OCI-LY7 (cell line): ENCODE measurements at regions not wholly inside any gene's neighbourhood (a gene's known extent, or its start where the extent isn't known, plus 50 kb on each side); places are given as distances from the start of the nearest gene placed in this dataset.

Experiments used
- BruUV-seq: library from RNA; stranded (reverse); fragments of 400-500 nt; replicated peaks from 2 replicates; lab custom pipeline; 2021; lab: Mats Ljungman, UMichigan
- CTCF ChIA-PET: fragments of 300-600 bp; sonication (Branson Sonifier 250); formaldehyde crosslinking; loops from one replicate; lab custom pipeline; 2022; ENCODE audit warnings: antibody characterized with exemption; ENCODE audit not compliant: unreplicated experiment; lab: Charles Lee
- POLR2A ChIA-PET: fragments of 300-600 bp; sonication (Branson Sonifier 250); formaldehyde crosslinking; loops from one replicate; lab custom pipeline; 2022; ENCODE audit warnings: antibody characterized with exemption; lab: Charles Lee
- DNase-seq: peaks from one replicate; pipeline ENCODE4 v3.0.0-alpha.2; 2015; ENCODE audit warnings: low spot score
- H2AFZ ChIP-seq: fragments of 200-600 bp; sonication (generic), shearing (Covaris generic); 2 replicates; pipeline ENCODE4 v1.6.1; 2014; ENCODE audit warnings: mild to moderate bottlenecking, antibody characterized with exemption, low read length, moderate library complexity
- H3K27ac ChIP-seq: fragments of 200-600 bp; sonication (generic); 2 replicates; pipeline ENCODE4 v1.5.1; 2014; ENCODE audit warnings: mixed run types, low read depth, mild to moderate bottlenecking, moderate library complexity, low read length, inconsistent platforms; ENCODE audit not compliant: poor library complexity, severe bottlenecking
- H3K36me3 ChIP-seq: fragments of 200-600 bp; sonication (generic); 2 replicates; pipeline ENCODE4 v1.6.1; 2014; ENCODE audit warnings: mild to moderate bottlenecking, antibody characterized with exemption, low read length, moderate library complexity, mixed read lengths; ENCODE audit not compliant: insufficient read depth
- H3K4me1 ChIP-seq: fragments of 200-600 bp; sonication (generic); 2 replicates; pipeline ENCODE4 v1.5.1; 2014; ENCODE audit warnings: mild to moderate bottlenecking, low read length; ENCODE audit not compliant: insufficient read depth, poor library complexity, severe bottlenecking
- H3K4me2 ChIP-seq: fragments of 200-600 bp; sonication (generic); 2 replicates; pipeline ENCODE4 v1.6.1; 2014; ENCODE audit warnings: mild to moderate bottlenecking, low read length
- H3K4me3 ChIP-seq: fragments of 200-600 bp; sonication (generic); 2 replicates; pipeline ENCODE4 v1.5.1; 2014; ENCODE audit warnings: mild to moderate bottlenecking, low read depth, low read length; ENCODE audit not compliant: poor library complexity, severe bottlenecking
- H3K79me2 ChIP-seq: fragments of 200-600 bp; sonication (generic); 2 replicates; pipeline ENCODE4 v1.6.1; 2016; ENCODE audit warnings: low read depth, mild to moderate bottlenecking, low read length, moderate library complexity, mixed read lengths; ENCODE audit not compliant: insufficient read depth
- H3K9me2 ChIP-seq: fragments of 200-600 bp; sonication (generic); 2 replicates; pipeline ENCODE4 v1.6.1; 2016; ENCODE audit warnings: mild to moderate bottlenecking, low read length, mixed read lengths; ENCODE audit not compliant: insufficient read depth
- H3K9me3 ChIP-seq: fragments of 200-600 bp; sonication (generic); 2 replicates; pipeline ENCODE4 v1.6.1; 2014; ENCODE audit warnings: mild to moderate bottlenecking, mixed run types, low read length, mixed read lengths
- H4K20me1 ChIP-seq: fragments of 200-600 bp; sonication (generic); 2 replicates; pipeline ENCODE4 v1.6.1; 2014; ENCODE audit warnings: mild to moderate bottlenecking, antibody characterized with exemption, low read length, moderate library complexity, mixed read lengths; ENCODE audit not compliant: insufficient read depth
- EZH2phosphoT487 ChIP-seq: fragments of 200-600 bp; sonication (generic); IDR thresholded peaks from 2 replicates; pipeline ENCODE4 v1.6.1; 2018; ENCODE audit warnings: low read depth, borderline replicate concordance, mild to moderate bottlenecking, mixed run types, antibody characterized with exemption, low read length, moderate library complexity, mixed read lengths
- intact Hi-C: fragments of 100-400 bp; cut with micrococcal nuclease; formaldehyde crosslinking; loops from one replicate; pipeline ENCODE4 v1.10.0; 2022; ENCODE audit not compliant: unreplicated experiment
- TF ChIP-seq, protein P1 (sequence below): fragments of 200-600 bp; sonication (generic); conservative IDR thresholded peaks from 2 replicates; pipeline ENCODE4 v1.5.1; 2014; ENCODE audit warnings: mild to moderate bottlenecking, antibody characterized with exemption, low read length, moderate library complexity, mixed read lengths

- Histone ChIP-seq H2AFZ (no peak overlapping the region), H3K27ac (no peak overlapping the region), H3K79me2 (no peaks in the 10 kb centered on the region), H3K9me2 (peaks cover 2% of the 10 kb centered on the region; the same call in 1 of the 2 replicates), H3K4me2 (no peak overlapping the region), H3K36me3 (no peaks in the 10 kb centered on the region), H3K4me3 (no peak overlapping the region), H3K9me3 (no peaks in the 10 kb centered on the region), H3K4me1 (no peaks in the 10 kb centered on the region), H4K20me1 (no peaks in the 10 kb centered on the region)
- DNase-seq = no peak
- ChIA-PET POLR2A (interaction anchor here (0.6 to 1.6 kb wide), 2 partner anchors 9 to 55 kb away, joined by 4 to 6 read pairs; no protein-coding TSS in a partner anchor), CTCF (no interaction called here)
- intact Hi-C loops = no loop called here
- no peak for TF ChIP-seq EZH2phosphoT487
- TF ChIP-seq, protein P1, sequence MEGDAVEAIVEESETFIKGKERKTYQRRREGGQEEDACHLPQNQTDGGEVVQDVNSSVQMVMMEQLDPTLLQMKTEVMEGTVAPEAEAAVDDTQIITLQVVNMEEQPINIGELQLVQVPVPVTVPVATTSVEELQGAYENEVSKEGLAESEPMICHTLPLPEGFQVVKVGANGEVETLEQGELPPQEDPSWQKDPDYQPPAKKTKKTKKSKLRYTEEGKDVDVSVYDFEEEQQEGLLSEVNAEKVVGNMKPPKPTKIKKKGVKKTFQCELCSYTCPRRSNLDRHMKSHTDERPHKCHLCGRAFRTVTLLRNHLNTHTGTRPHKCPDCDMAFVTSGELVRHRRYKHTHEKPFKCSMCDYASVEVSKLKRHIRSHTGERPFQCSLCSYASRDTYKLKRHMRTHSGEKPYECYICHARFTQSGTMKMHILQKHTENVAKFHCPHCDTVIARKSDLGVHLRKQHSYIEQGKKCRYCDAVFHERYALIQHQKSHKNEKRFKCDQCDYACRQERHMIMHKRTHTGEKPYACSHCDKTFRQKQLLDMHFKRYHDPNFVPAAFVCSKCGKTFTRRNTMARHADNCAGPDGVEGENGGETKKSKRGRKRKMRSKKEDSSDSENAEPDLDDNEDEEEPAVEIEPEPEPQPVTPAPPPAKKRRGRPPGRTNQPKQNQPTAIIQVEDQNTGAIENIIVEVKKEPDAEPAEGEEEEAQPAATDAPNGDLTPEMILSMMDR = no peak
- BruUV-seq = no TSS peak
These were observed 135.0 kb upstream of the ONECUT1 start for GRCh38 chr15:52925130-52925529.

GRCh38 chr15:52924630-52925029, 134.5 kb upstream of the ONECUT1 start:
- no peaks in the 10 kb centered on the region for H3K36me3 ChIP-seq
- no TSS peak for BruUV-seq
- no peak overlapping the region for H2AFZ ChIP-seq
- no peaks in the 10 kb centered on the region for H3K9me3 ChIP-seq
- intact Hi-C loops = no loop called here
- H3K9me2 ChIP-seq = peaks cover 2% of the 10 kb centered on the region; the same call in 1 of the 2 replicates
- H3K4me3 ChIP-seq = no peak overlapping the region
- TF ChIP-seq, protein P1 = no peak
- TF ChIP-seq EZH2phosphoT487 = no peak
- H4K20me1 ChIP-seq = no peaks in the 10 kb centered on the region
- POLR2A ChIA-PET = no interaction called here
- H3K4me1 ChIP-seq = no peaks in the 10 kb centered on the region
- H3K79me2 ChIP-seq = no peaks in the 10 kb centered on the region
- DNase-seq = no peak
- CTCF ChIA-PET = no interaction called here
- no peak overlapping the region for H3K4me2 ChIP-seq
- H3K27ac ChIP-seq = no peak overlapping the region

DNA sequence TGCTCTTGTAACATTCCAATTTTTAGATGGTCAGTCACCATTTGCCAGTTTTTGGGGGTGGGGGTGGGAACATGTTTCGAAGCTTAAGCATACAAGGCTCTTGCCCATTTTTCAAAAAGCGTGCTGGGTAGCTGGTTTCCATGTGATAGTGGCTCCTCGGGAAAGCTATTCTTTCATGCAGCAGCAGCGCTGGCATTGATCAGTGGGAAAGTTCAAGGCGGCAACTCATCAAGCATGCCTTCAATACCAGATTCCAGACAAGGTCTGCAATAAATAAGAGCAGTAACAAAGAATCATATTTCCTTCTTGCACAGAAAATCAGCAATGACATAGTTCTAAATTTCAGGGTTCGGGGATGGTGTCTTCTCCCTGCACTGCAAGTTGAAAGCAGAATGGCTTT, 133.5 kb upstream of the ONECUT1 start:
- no peaks in the 10 kb centered on the region for H3K4me1 ChIP-seq
- no peaks in the 10 kb centered on the region for H3K36me3 ChIP-seq
- H2AFZ ChIP-seq = no peak overlapping the region
- no peak for DNase-seq
- no peaks in the 10 kb centered on the region for H3K79me2 ChIP-seq
- no peak overlapping the region for H3K27ac ChIP-seq
- intact Hi-C loops = no loop called here
- TF ChIP-seq EZH2phosphoT487 = no peak
- TF ChIP-seq, protein P1 = no peak
- H3K9me2 ChIP-seq = no peaks in the 10 kb centered on the region
- POLR2A ChIA-PET = interaction anchor here (0.5 kb wide), 1 partner anchor 352 kb away, joined by 7 read pairs; no protein-coding TSS in a partner anchor
- no peak overlapping the region for H3K4me2 ChIP-seq
- CTCF ChIA-PET = no interaction called here
- no peak overlapping the region for H3K4me3 ChIP-seq
- BruUV-seq = no TSS peak
- no peaks in the 10 kb centered on the region for H3K9me3 ChIP-seq
- H4K20me1 ChIP-seq = no peaks in the 10 kb centered on the region
